IMR-90 (cell line): ENCODE measurements at regions not wholly inside any gene's neighbourhood (a gene's known extent, or its start where the extent isn't known, plus 50 kb on each side); places are given as distances from the start of the nearest gene placed in this dataset.

Experiments used
- ATAC-seq: fragments of 200-7000 bp; cut with Tn5 transposase; 2 replicates; pipeline ENCODE4 v1.9.1; 2020; ENCODE audit warnings: low read depth, mild to moderate bottlenecking, moderate library complexity
- BruUV-seq: library from RNA; stranded (reverse); fragments of 400-500 nt; replicated peaks from 2 replicates; lab custom pipeline; 2021; lab: Mats Ljungman, UMichigan
- CTCF ChIA-PET: fragments of 300-600 bp; formaldehyde crosslinking; extraction: SDS; loops from one replicate; lab custom pipeline; 2021; ENCODE audit warnings: antibody characterized with exemption; lab: Yijun Ruan, JAX
- POLR2A ChIA-PET: fragments of 300-600 bp; sonication (Branson Sonifier 250); formaldehyde crosslinking; loops from one replicate; lab custom pipeline; 2022; ENCODE audit warnings: antibody characterized with exemption; ENCODE audit not compliant: unreplicated experiment; lab: Charles Lee
- DNase-seq: peaks from one replicate; pipeline ENCODE4 v3.0.0; 2013
- H2AFZ ChIP-seq: replicated peaks from 2 replicates; pipeline ENCODE3; 2013; ENCODE audit warnings: low read length, mild to moderate bottlenecking; ENCODE audit not compliant: poor library complexity
- H2AK5ac ChIP-seq: 2 replicates; pipeline ENCODE4 v1.6.1; 2013; ENCODE audit warnings: low read depth, low read length, inconsistent platforms
- H2AK9ac ChIP-seq: replicated peaks from 2 replicates; pipeline ENCODE3; 2013; ENCODE audit warnings: mild to moderate bottlenecking, low read depth, low read length, moderate library complexity; ENCODE audit not compliant: poor library complexity
- H2BK120ac ChIP-seq: 2 replicates; pipeline ENCODE4 v1.6.1; 2013; ENCODE audit warnings: low read depth, low read length, inconsistent platforms
- H2BK15ac ChIP-seq: 3 replicates; pipeline ENCODE4 v1.6.1; 2013; ENCODE audit warnings: low read depth, low read length, inconsistent platforms
- H2BK20ac ChIP-seq: 2 replicates; pipeline ENCODE4 v1.6.1; 2013; ENCODE audit warnings: low read depth, mild to moderate bottlenecking, inconsistent platforms, low read length, moderate library complexity
- H2BK5ac ChIP-seq: 2 replicates; pipeline ENCODE4 v1.6.1; 2013; ENCODE audit warnings: mild to moderate bottlenecking, low read depth, low read length, inconsistent platforms; ENCODE audit not compliant: poor library complexity, severe bottlenecking
- H3K14ac ChIP-seq: replicated peaks from 2 replicates; pipeline ENCODE4 v1.6.1; 2013; ENCODE audit warnings: low read depth, low read length, inconsistent platforms
- H3K18ac ChIP-seq: 2 replicates; pipeline ENCODE4 v1.6.1; 2013; ENCODE audit warnings: low read depth, low read length, control low read depth
- H3K23ac ChIP-seq: 2 replicates; pipeline ENCODE4 v1.6.1; 2013; ENCODE audit warnings: low read depth, low read length, inconsistent platforms
- H3K27ac ChIP-seq: 2 replicates; pipeline ENCODE4 v1.5.1; 2013; ENCODE audit warnings: mild to moderate bottlenecking, control low read depth, low read length; ENCODE audit not compliant: insufficient read depth
- H3K27me3 ChIP-seq: 2 replicates; pipeline ENCODE4 v1.6.1; 2013; ENCODE audit warnings: low read length; ENCODE audit not compliant: control insufficient read depth, insufficient read depth
- H3K36me3 ChIP-seq: 2 replicates; pipeline ENCODE4 v1.6.1; 2013; ENCODE audit warnings: low read length, mixed read lengths; ENCODE audit not compliant: control insufficient read depth, insufficient read depth
- H3K4ac ChIP-seq: 2 replicates; pipeline ENCODE4 v1.6.1; 2013; ENCODE audit warnings: low read depth, low read length, inconsistent platforms
- H3K4me1 ChIP-seq: 2 replicates; pipeline ENCODE4 v1.6.1; 2013; ENCODE audit warnings: low read length, mixed read lengths; ENCODE audit not compliant: control insufficient read depth, insufficient read depth
- H3K4me2 ChIP-seq: 2 replicates; pipeline ENCODE4 v1.6.1; 2013; ENCODE audit warnings: low read depth, mild to moderate bottlenecking, control low read depth, low read length, moderate library complexity
- H3K4me3 ChIP-seq: 2 replicates; pipeline ENCODE4 v1.5.1; 2013; ENCODE audit warnings: low read depth, mild to moderate bottlenecking, control low read depth, low read length, moderate library complexity; ENCODE audit not compliant: insufficient read depth
- H3K56ac ChIP-seq: 2 replicates; pipeline ENCODE4 v1.6.1; 2013; ENCODE audit warnings: low read length, inconsistent platforms; ENCODE audit not compliant: insufficient read depth; ENCODE audit errors: extremely low read depth
- H3K79me1 ChIP-seq, 2 experiments: 2 replicates each; pipeline ENCODE4 v1.6.1; 2013; ENCODE audit warnings: low read length in 2 of 2, inconsistent platforms in 1 of 2, low read depth in 1 of 2
- H3K9ac ChIP-seq: 2 replicates; pipeline ENCODE4 v1.6.1; 2013; ENCODE audit warnings: low read depth, low read length, control low read depth
- H3K9me1 ChIP-seq: 2 replicates; pipeline ENCODE4 v1.6.1; 2013; ENCODE audit warnings: low read length, inconsistent platforms; ENCODE audit not compliant: insufficient read depth
- H3K9me3 ChIP-seq: 2 replicates; pipeline ENCODE4 v1.6.1; 2013; ENCODE audit warnings: low read length; ENCODE audit not compliant: control insufficient read depth, insufficient read depth
- H4K20me1 ChIP-seq: 2 replicates; pipeline ENCODE4 v1.6.1; 2013; ENCODE audit warnings: low read length, inconsistent platforms; ENCODE audit not compliant: insufficient read depth
- H4K5ac ChIP-seq: 2 replicates; pipeline ENCODE4 v1.6.1; 2013; ENCODE audit warnings: mild to moderate bottlenecking, low read depth, low read length, control low read depth
- H4K8ac ChIP-seq, 2 experiments: 2 replicates each; pipeline ENCODE4 v1.6.1; 2013; ENCODE audit warnings: low read depth in 2 of 2, low read length in 2 of 2, control low read depth in 1 of 2, inconsistent platforms in 1 of 2
- H4K91ac ChIP-seq: 2 replicates; pipeline ENCODE4 v1.6.1; 2013; ENCODE audit warnings: low read depth, low read length, inconsistent platforms; ENCODE audit not compliant: insufficient read depth
- CEBPB ChIP-seq: IDR thresholded peaks from 2 replicates; pipeline ENCODE4 v1.6.1; 2012; ENCODE audit warnings: low read depth, low read length, improper control_type of control experiment
- FOS ChIP-seq: fragments of 150-350 bp; IDR thresholded peaks from 2 replicates; pipeline ENCODE4 v1.6.1; 2016; ENCODE audit warnings: low read depth, low read length
- MAZ ChIP-seq: IDR thresholded peaks from 2 replicates; pipeline ENCODE4 v1.6.1; 2012; ENCODE audit warnings: low read depth, mild to moderate bottlenecking, low read length, improper control_type of control experiment, moderate library complexity, borderline replicate concordance
- NFE2L2 ChIP-seq: fragments of 150-350 bp; IDR thresholded peaks from 2 replicates; pipeline ENCODE4 v1.6.1; 2016; ENCODE audit warnings: low read depth, mild to moderate bottlenecking, low read length
- RFX5 ChIP-seq: IDR thresholded peaks from 2 replicates; pipeline ENCODE4 v1.8.0; 2012; ENCODE audit warnings: low read depth, mild to moderate bottlenecking, low read length, moderate library complexity
- SMC3 ChIP-seq: fragments of 150-350 bp; IDR thresholded peaks from 2 replicates; pipeline ENCODE4 v1.6.1; 2016; ENCODE audit warnings: low read depth, mild to moderate bottlenecking, antibody characterized with exemption, low read length, moderate library complexity
- WGBS, 2 experiments: methylation state at CpG; one replicate each; pipeline versions ENCODE4 v1.1.5 to v1.1.7; 2013; ENCODE audit warnings: missing lambda C conversion rate in 2 of 2; ENCODE audit not compliant: insufficient read length in 1 of 2; ENCODE audit errors: extremely low coverage in 2 of 2; 5-methylcytosine and 5-hydroxymethylcytosine counted together
- dilution Hi-C: fragments of 300-500 bp; cut with HindIII; formaldehyde crosslinking; loops from one replicate; pipeline ENCODE4 v1.14.3; 2018; ENCODE audit warnings: low sequenced_read_pairs; ENCODE audit not compliant: unreplicated experiment
- in situ Hi-C: fragments of 300-500 bp; cut with MboI; formaldehyde crosslinking; loops from 3 replicates; pipeline ENCODE4 v1.14.3; 2019; ENCODE audit warnings: low sequenced_read_pairs, inconsistent platforms, mixed read lengths
- intact Hi-C: fragments of 100-400 bp; cut with micrococcal nuclease; formaldehyde crosslinking; loops from 2 replicates; pipeline ENCODE4 v1.10.0; 2022
- TF ChIP-seq, protein P1 (sequence below): conservative IDR thresholded peaks from 2 replicates; pipeline ENCODE4 v1.5.1; 2012; ENCODE audit warnings: mild to moderate bottlenecking, low read depth, low read length, improper control_type of control experiment
- TF ChIP-seq, protein P2 (sequence below): fragments of 150-350 bp; IDR thresholded peaks from 2 replicates; pipeline ENCODE4 v1.6.1; 2017; ENCODE audit warnings: mild to moderate bottlenecking, antibody characterized with exemption, low read length, low read depth

DNA sequence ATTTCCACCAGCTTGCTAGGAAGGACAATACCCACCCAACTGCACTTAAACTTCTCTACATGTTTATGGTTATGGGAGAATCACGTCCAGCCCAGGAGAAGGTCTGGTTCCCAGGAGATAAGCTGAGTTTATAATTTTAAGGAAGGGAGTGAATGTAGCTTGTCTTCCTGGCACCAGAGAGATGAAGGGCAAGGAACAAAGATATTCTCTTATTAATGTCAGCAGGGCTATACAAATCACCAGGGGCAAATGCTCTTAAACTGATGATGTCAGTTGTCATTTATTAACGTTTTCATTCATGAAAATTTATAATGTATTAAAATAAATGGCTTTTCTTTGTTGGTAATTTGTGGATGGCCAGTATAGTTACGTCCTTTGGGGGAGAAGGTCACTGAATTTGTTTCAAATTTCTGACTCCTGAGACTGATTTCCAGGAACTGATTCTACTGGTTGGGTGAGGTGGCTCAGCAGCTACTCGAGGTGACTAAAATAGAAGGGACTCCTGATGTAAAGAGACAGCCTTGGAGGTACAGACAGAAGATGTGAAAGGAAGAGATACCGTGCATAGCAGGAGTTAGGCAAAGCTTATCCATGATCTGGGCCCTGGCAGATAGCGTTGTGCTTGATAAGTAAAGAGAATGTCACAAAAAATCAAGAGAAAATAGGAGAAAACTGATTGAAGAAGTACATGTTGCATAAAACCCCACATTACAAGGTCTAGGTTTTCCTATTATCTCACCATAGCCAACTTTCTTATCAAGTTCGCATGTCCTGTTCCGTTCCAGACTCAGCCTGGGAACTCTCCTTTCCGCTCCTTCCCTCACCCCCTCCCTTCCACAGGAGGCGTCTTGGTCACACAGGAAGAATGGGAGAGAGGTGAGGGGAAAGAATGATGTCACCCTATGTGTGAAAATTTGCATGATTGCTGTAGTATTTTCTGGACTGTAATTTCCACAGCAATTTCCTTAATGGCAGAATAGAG is 367.1 kb upstream of the FAR2 start:
- no peak overlapping the region for H3K18ac ChIP-seq
- no peak overlapping the region for H2AFZ ChIP-seq
- no peak overlapping the region for H3K9ac ChIP-seq
- BruUV-seq = no TSS peak
- H3K4me1 ChIP-seq = no peaks in the 10 kb centered on the region
- dilution Hi-C loops = no loop called here
- ATAC-seq (no peak), DNase-seq (no peak)
- H3K27me3 ChIP-seq = no peaks in the 10 kb centered on the region
- H3K4me3 ChIP-seq = no peak overlapping the region
- no peak overlapping the region for H2AK5ac ChIP-seq
- WGBS, 2 experiments = 59% methylated on average over 2 of the region's 10 CpGs; no CpG with 5 or more reads in 1 of the 2 experiments
- H4K20me1 ChIP-seq = no peaks in the 10 kb centered on the region
- H3K79me1 ChIP-seq = no peaks in the 10 kb centered on the region
- no peak overlapping the region for H4K91ac ChIP-seq
- H4K5ac ChIP-seq = no peak overlapping the region
- intact Hi-C loops = no loop called here
- H3K4me2 ChIP-seq = no peak overlapping the region
- H3K4ac ChIP-seq = no peak overlapping the region
- CTCF ChIA-PET = no interaction called here
- in situ Hi-C loops = no loop called here
- H4K8ac ChIP-seq = no peak overlapping the region
- H3K9me1 ChIP-seq = no peaks in the 10 kb centered on the region
- no peak overlapping the region for H3K27ac ChIP-seq
- H3K9me3 ChIP-seq = no peaks in the 10 kb centered on the region
- no peak overlapping the region for H2AK9ac ChIP-seq
- H2BK120ac ChIP-seq = no peak overlapping the region
- H3K23ac ChIP-seq = no peak overlapping the region
- H3K36me3 ChIP-seq = no peaks in the 10 kb centered on the region
- H3K56ac ChIP-seq = no peak overlapping the region
- H3K14ac ChIP-seq = no peak overlapping the region
- no peak overlapping the region for H2BK20ac ChIP-seq
- TF ChIP-seq, protein P1, sequence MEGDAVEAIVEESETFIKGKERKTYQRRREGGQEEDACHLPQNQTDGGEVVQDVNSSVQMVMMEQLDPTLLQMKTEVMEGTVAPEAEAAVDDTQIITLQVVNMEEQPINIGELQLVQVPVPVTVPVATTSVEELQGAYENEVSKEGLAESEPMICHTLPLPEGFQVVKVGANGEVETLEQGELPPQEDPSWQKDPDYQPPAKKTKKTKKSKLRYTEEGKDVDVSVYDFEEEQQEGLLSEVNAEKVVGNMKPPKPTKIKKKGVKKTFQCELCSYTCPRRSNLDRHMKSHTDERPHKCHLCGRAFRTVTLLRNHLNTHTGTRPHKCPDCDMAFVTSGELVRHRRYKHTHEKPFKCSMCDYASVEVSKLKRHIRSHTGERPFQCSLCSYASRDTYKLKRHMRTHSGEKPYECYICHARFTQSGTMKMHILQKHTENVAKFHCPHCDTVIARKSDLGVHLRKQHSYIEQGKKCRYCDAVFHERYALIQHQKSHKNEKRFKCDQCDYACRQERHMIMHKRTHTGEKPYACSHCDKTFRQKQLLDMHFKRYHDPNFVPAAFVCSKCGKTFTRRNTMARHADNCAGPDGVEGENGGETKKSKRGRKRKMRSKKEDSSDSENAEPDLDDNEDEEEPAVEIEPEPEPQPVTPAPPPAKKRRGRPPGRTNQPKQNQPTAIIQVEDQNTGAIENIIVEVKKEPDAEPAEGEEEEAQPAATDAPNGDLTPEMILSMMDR = no peak
- TF ChIP-seq MAZ (no peak), CEBPB (no peak), SMC3 (no peak), NFE2L2 (no peak), FOS (no peak), RFX5 (no peak)
- TF ChIP-seq, protein P2, sequence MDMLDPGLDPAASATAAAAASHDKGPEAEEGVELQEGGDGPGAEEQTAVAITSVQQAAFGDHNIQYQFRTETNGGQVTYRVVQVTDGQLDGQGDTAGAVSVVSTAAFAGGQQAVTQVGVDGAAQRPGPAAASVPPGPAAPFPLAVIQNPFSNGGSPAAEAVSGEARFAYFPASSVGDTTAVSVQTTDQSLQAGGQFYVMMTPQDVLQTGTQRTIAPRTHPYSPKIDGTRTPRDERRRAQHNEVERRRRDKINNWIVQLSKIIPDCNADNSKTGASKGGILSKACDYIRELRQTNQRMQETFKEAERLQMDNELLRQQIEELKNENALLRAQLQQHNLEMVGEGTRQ = no peak
- POLR2A ChIA-PET = no interaction called here
- no peak overlapping the region; the same call in 2 of the 3 replicates for H2BK15ac ChIP-seq
- H2BK5ac ChIP-seq = no peak overlapping the region
